Spleen (tissue), 11 donors: ENCODE measurements at regions not wholly inside any gene's neighbourhood (a gene's known extent, or its start where the extent isn't known, plus 50 kb on each side); places are given as distances from the start of the nearest gene placed in this dataset.

Source experiments
- DNase-seq: peaks from one replicate; pipeline ENCODE4 v3.0.0-alpha.2; 2020
- H3K27ac ChIP-seq, 8 donors: fragments of 200-600 bp; sonication (generic) in 7 of 8; 1 replicate in 4 of 8; 2 replicates in 4 of 8; pipeline versions ENCODE4 v1.5.0 to v1.8.0; 2016 to 2021; ENCODE audit warnings: inconsistent platforms in 4 of 8, mild to moderate bottlenecking in 4 of 8, moderate library complexity in 1 of 8
- H3K27me3 ChIP-seq, 7 donors: fragments of 200-600 bp; sonication (generic) in 6 of 7; replicated peaks in 1 of 7; 1 replicate in 4 of 7; 2 replicates in 3 of 7; pipeline versions ENCODE4 v1.5.0 to v1.8.0; 2016 to 2021; ENCODE audit warnings: inconsistent platforms in 3 of 7, mild to moderate bottlenecking in 1 of 7
- H3K36me3 ChIP-seq, 6 donors: fragments of 200-600 bp; sonication (generic) in 5 of 6; 1 replicate in 4 of 6; 2 replicates in 2 of 6; pipeline versions ENCODE4 v1.5.0 to v1.8.0; 2016 to 2021; ENCODE audit warnings: inconsistent platforms in 2 of 6
- H3K4me1 ChIP-seq, 6 donors: fragments of 200-600 bp; sonication (generic) in 5 of 6; 1 replicate in 3 of 6; 2 replicates in 3 of 6; pipeline versions ENCODE4 v1.5.0 to v1.8.0; 2016 to 2021; ENCODE audit warnings: inconsistent platforms in 3 of 6
- H3K4me3 ChIP-seq, 8 donors: fragments of 200-600 bp; sonication (generic) in 7 of 8; 1 replicate in 4 of 8; 2 replicates in 4 of 8; pipeline versions ENCODE4 v1.5.0 to v1.8.0; 2016 to 2021; ENCODE audit warnings: inconsistent platforms in 4 of 8, mild to moderate bottlenecking in 4 of 8, moderate library complexity in 2 of 8
- H3K9me3 ChIP-seq, 8 donors: fragments of 200-600 bp; sonication (generic) in 7 of 8; 1 replicate in 4 of 8; 2 replicates in 4 of 8; pipeline versions ENCODE4 v1.5.0 to v1.8.0; 2016 to 2021; ENCODE audit warnings: inconsistent platforms in 4 of 8
- CTCF ChIP-seq, 11 experiments: fragments of 200-600 bp in 7 of 11; fragments of 450-650 bp in 4 of 11; sonication (generic) in 4 of 11; IDR thresholded peaks in 8 of 11; conservative IDR thresholded peaks in 3 of 11; 1 replicate in 7 of 11; 2 replicates in 4 of 11; pipeline versions ENCODE4 v1.4.0 to v1.8.0; 2016 to 2021; ENCODE audit warnings: antibody characterized with exemption in 11 of 11, inconsistent platforms in 4 of 11, mild to moderate bottlenecking in 1 of 11
- POLR2A ChIP-seq, 3 donors: fragments of 450-650 bp; IDR thresholded peaks; one replicate each; pipeline ENCODE4 v1.5.1; 2017; ENCODE audit warnings: antibody characterized with exemption in 3 of 3, mild to moderate bottlenecking in 1 of 3
- POLR2AphosphoS5 ChIP-seq, 3 donors: sonication (generic); formaldehyde crosslinking; IDR thresholded peaks; one replicate each; pipeline ENCODE4 v1.5.1; 2017; ENCODE audit warnings: antibody characterized with exemption in 3 of 3
- WGBS, 5 donors: extraction: QIAGEN DNeasy Blood & Tissue Kit in 3 of 5; methylation state at CpG; one replicate each; pipeline versions ENCODE4 v1.1.5 to v1.1.7; 2013 to 2018; 5-methylcytosine and 5-hydroxymethylcytosine counted together
- intact Hi-C: fragments of 100-400 bp; cut with DNase I; formaldehyde crosslinking; loops from one replicate; pipeline ENCODE4 v1.15.0; 2023; ENCODE audit warnings: low total_unique reads
- donor health status: healthy with polysubstance abuse.
- donor health status: DM: no; HTN: no; CAD: no; lungs with moderate emphysema.
- donor health status: DM: no; HTN: no; CAD: no.
- donor health status: Bipolar disorder and iron deficiency.
- donor health status: healthy.
- donor health status: DM: no; HTN: no; CAD: no.
- donor health status: DM: yes; HTN: yes; CAD: no.

GRCh38 chr13:59230484-59231264 lies 933.1 kb downstream of the DIAPH3 start:
- H3K4me1 ChIP-seq: no peaks in the 10 kb centered on the region
- 50 to 74% (median 52%) methylated on average over 2 of the region's 2 CpGs for WGBS, 5 donors
- no peak overlapping the region for H3K27ac ChIP-seq
- intact Hi-C loops: no loop called here
- TF ChIP-seq CTCF (IDR thresholded peaks at IDR 0.05 in 8 of 11, conservative IDR thresholded peaks at IDR 0.05 in 3 of 11) (no peak), POLR2AphosphoS5 (IDR thresholded peaks at IDR 0.05) (no peak), POLR2A (IDR thresholded peaks at IDR 0.05) (no peak)
- DNase-seq: no peak
- H3K36me3 ChIP-seq: no peaks in the 10 kb centered on the region
- no peaks in the 10 kb centered on the region for H3K9me3 ChIP-seq
- no peak overlapping the region for H3K4me3 ChIP-seq
- H3K27me3 ChIP-seq: no peaks in the 10 kb centered on the region

GRCh38 chr13:59236309-59236919 lies 927.3 kb downstream of the DIAPH3 start:
- no peak for TF ChIP-seq POLR2AphosphoS5 (IDR thresholded peaks at IDR 0.05)
- no peak for TF ChIP-seq POLR2A (IDR thresholded peaks at IDR 0.05)
- TF ChIP-seq CTCF (IDR thresholded peaks at IDR 0.05 in 8 of 11, conservative IDR thresholded peaks at IDR 0.05 in 3 of 11): no peak
- Histone ChIP-seq H3K4me3 (no peak overlapping the region), H3K36me3 (no peaks in the 10 kb centered on the region), H3K27ac (no peak overlapping the region), H3K27me3 (no peaks in the 10 kb centered on the region), H3K9me3 (no peaks in the 10 kb centered on the region), H3K4me1 (no peaks in the 10 kb centered on the region)
- DNase-seq: no peak
- intact Hi-C loops: no loop called here
- WGBS, 5 donors: 78 to 92% (median 81%) methylated on average over 5 of the region's 5 CpGs

GRCh38 chr13:59236944-59237343 lies 926.8 kb downstream of the DIAPH3 start:
- intact Hi-C loops: no loop called here
- no peaks in the 10 kb centered on the region for H3K9me3 ChIP-seq

More at GRCh38 chr13:59236944-59237343, 926.8 kb downstream of the DIAPH3 start:
- H3K36me3 ChIP-seq: no peaks in the 10 kb centered on the region
- no peak overlapping the region for H3K27ac ChIP-seq
- H3K4me1 ChIP-seq: no peaks in the 10 kb centered on the region
- 58 to 85% (median 72%) methylated on average over 1 of the region's 1 CpG for WGBS, 5 donors
- TF ChIP-seq POLR2A (IDR thresholded peaks at IDR 0.05) (no peak), CTCF (IDR thresholded peaks at IDR 0.05 in 8 of 11, conservative IDR thresholded peaks at IDR 0.05 in 3 of 11) (no peak), POLR2AphosphoS5 (IDR thresholded peaks at IDR 0.05) (no peak)
- DNase-seq: no peak
- H3K27me3 ChIP-seq: no peaks in the 10 kb centered on the region
- H3K4me3 ChIP-seq: no peak overlapping the region
